ENCODE measurements at regions not wholly inside any gene's neighbourhood (a gene's known extent, or its start where the extent isn't known, plus 50 kb on each side); places are given as distances from the start of the nearest gene placed in this dataset.

DNA sequence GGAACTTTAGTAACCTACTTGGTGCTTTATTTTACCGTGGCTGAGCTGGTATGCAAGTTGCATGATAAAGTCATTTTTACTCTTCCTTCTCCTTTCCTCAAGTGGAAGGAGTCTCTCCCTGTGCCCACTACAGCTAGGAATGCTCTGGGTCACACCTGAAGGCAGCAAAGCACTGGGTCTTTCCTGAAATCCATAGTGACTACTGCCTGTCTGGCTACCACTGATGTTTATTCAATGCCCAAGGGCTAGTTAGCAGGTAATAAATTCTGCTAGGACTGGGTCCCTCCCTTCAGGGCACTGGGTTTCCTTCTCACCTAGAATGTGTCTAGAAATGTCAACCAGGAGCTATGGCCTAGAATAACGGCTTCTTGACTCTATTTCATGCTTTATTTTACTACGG, 1081.4 kb downstream of the FAT4 start:
- Histone ChIP-seq H3K4me3 (no peak overlapping the region), H3K27me3 (ENCODE audit: insufficient read depth in 3 of 3, low read length in 2 of 3) (no peaks in the 10 kb centered on the region), H3K4me1 (no peaks in the 10 kb centered on the region), H3K36me3 (ENCODE audit: insufficient read depth in 1 of 2, low read depth in 1 of 2) (no peaks in the 10 kb centered on the region), H3K27ac (no peak overlapping the region), H3K9me3 (no peaks in the 10 kb centered on the region)
- 90 to 99% (median 90%) methylated on average over 3 of the region's 3 CpGs for WGBS, 3 donors
- DNase-seq (no peak), ATAC-seq (no peak)
- TF ChIP-seq, protein P1, sequence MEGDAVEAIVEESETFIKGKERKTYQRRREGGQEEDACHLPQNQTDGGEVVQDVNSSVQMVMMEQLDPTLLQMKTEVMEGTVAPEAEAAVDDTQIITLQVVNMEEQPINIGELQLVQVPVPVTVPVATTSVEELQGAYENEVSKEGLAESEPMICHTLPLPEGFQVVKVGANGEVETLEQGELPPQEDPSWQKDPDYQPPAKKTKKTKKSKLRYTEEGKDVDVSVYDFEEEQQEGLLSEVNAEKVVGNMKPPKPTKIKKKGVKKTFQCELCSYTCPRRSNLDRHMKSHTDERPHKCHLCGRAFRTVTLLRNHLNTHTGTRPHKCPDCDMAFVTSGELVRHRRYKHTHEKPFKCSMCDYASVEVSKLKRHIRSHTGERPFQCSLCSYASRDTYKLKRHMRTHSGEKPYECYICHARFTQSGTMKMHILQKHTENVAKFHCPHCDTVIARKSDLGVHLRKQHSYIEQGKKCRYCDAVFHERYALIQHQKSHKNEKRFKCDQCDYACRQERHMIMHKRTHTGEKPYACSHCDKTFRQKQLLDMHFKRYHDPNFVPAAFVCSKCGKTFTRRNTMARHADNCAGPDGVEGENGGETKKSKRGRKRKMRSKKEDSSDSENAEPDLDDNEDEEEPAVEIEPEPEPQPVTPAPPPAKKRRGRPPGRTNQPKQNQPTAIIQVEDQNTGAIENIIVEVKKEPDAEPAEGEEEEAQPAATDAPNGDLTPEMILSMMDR (IDR thresholded peaks at IDR 0.05), result no peak
- intact Hi-C loops (cut with DNase I), result no loop called here

DNA sequence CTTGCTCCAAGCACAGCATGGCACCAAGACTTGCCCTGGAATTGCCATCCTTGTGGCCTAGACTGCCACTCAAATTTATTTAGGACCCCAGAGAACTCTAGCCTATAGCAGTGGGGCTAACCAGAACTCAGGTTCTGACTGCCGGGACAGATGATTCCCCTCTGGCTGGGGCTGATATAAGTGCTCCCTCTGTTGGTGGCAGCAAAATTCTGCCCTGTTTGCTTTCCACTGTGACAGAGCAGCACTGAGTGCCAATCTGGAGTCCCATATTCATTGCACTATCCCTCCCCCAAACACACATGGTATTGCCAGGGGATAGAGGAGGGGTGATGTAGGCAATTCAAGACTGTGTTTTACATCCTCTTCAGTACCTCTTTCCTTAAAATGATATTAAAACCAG, 1081.9 kb downstream of the FAT4 start:
- H3K9me3 ChIP-seq, result no peaks in the 10 kb centered on the region
- intact Hi-C loops (cut with DNase I), result no loop called here
- TF ChIP-seq, protein P1 (IDR thresholded peaks at IDR 0.05), result no peak
- DNase-seq (no peak), ATAC-seq (no peak)
- H3K36me3 ChIP-seq (ENCODE audit: insufficient read depth in 1 of 2, low read depth in 1 of 2), result no peaks in the 10 kb centered on the region
- no peaks in the 10 kb centered on the region for H3K27me3 ChIP-seq (ENCODE audit: insufficient read depth in 3 of 3, low read length in 2 of 3)
- H3K4me3 ChIP-seq, result no peak overlapping the region
- H3K27ac ChIP-seq, result no peak overlapping the region
- 94 to 100% (median 100%) methylated on average over 1 of the region's 1 CpG for WGBS, 3 donors
- no peaks in the 10 kb centered on the region for H3K4me1 ChIP-seq

DNA sequence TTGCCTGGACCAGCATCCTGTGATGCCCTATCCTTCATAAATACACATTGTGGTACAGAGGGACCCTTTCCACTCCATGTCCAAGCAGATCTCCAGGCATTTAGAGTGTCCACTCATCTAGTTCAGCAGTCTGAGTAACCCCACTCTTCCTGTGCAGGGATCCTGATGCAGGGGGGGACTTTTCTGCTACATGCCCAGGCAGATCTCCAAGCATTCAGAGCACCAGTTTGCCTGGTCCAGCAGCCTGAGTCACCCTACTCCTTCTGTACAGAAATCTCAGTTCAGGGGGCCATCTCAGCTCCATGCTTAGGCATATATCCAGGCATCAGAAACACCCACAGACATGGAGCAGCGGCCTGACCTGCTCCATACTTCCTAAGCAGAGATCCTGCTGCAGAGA, 1089.8 kb downstream of the FAT4 start:
- Histone ChIP-seq H3K27me3 (ENCODE audit: insufficient read depth in 3 of 3, low read length in 2 of 3) (no peaks in the 10 kb centered on the region), H3K4me1 (no peaks in the 10 kb centered on the region), H3K36me3 (ENCODE audit: insufficient read depth in 1 of 2, low read depth in 1 of 2) (no peaks in the 10 kb centered on the region), H3K4me3 (no peak overlapping the region), H3K9me3 (no peaks in the 10 kb centered on the region), H3K27ac (no peak overlapping the region)
- DNase-seq, result no peak
- ATAC-seq, result no peak
- TF ChIP-seq, protein P1 (IDR thresholded peaks at IDR 0.05), result no peak
- intact Hi-C loops (cut with DNase I), result no loop called here
- 77 to 95% (median 89%) methylated on average over 1 of the region's 1 CpG for WGBS, 3 donors

DNA sequence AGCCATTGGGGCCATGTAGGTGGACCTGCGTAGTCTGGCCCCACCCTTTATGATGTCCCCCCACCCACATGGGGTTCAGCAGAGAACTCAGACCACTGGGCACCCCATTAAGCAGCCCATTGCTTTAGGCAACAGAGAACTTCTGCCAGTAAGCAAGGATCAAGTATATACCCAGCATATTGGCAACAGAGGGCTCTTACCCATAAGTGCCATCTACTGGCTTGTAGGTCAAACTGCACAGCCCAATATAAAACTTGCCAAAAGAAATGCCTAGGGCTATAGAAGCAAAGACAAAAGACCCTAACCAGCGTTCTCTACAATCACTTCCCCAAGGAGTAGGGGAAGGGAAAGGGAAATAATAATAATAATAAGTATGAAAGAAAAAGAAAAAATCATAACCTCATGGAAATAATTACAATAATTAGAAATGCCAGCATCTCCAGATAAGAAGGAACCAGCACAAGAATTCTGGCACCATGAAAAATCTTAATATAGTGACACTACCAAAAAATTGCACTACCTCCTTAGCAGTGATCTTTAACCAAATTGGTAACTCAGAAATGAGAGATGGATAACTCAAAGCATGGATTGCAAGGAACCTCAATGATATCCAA, 1090.7 kb downstream of the FAT4 start:
- 62 to 71% (median 64%) methylated on average over 2 of the region's 2 CpGs for WGBS, 3 donors
- Histone ChIP-seq H3K9me3 (no peaks in the 10 kb centered on the region), H3K27ac (no peak overlapping the region), H3K27me3 (ENCODE audit: insufficient read depth in 3 of 3, low read length in 2 of 3) (no peaks in the 10 kb centered on the region), H3K4me3 (no peak overlapping the region), H3K4me1 (no peaks in the 10 kb centered on the region), H3K36me3 (ENCODE audit: insufficient read depth in 1 of 2, low read depth in 1 of 2) (no peaks in the 10 kb centered on the region)
- intact Hi-C loops (cut with DNase I), result no loop called here
- TF ChIP-seq, protein P1 (IDR thresholded peaks at IDR 0.05), result peak; percentile 9
- ATAC-seq (no peak), DNase-seq (no peak)

DNA sequence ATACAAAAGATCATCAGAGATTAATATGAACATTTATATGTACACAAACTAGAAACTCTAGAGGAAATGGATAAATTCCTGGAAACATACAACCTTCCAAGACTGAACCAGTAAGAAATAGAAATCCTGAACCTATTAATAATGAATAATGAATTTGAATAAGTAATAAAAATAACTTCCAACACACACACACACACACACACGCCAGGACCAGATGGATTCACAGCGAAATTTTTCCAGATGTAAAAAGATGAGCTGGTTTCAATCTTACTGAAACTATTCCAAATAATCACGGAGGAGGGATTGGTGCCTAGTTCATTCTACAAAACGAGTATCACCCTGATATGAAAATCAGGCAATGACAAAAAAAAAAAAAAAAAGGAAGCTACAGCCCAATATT, 1095.0 kb downstream of the FAT4 start:
- no peaks in the 10 kb centered on the region for H3K27me3 ChIP-seq (ENCODE audit: insufficient read depth in 3 of 3, low read length in 2 of 3)
- intact Hi-C loops (cut with DNase I), result no loop called here
- H3K9me3 ChIP-seq, result no peaks in the 10 kb centered on the region
- ATAC-seq (no peak), DNase-seq (no peak)
- no peaks in the 10 kb centered on the region for H3K36me3 ChIP-seq (ENCODE audit: insufficient read depth in 1 of 2, low read depth in 1 of 2)
- TF ChIP-seq, protein P1 (IDR thresholded peaks at IDR 0.05), result no peak
- H3K4me3 ChIP-seq, result no peak overlapping the region
- WGBS, 3 donors, result 73 to 85% (median 76%) methylated on average over 4 of the region's 4 CpGs
- H3K4me1 ChIP-seq, result no peaks in the 10 kb centered on the region
- H3K27ac ChIP-seq, result no peak overlapping the region

Measured in psoas muscle (tissue), 7 donors.